IPS DF 19.7 (cell line): ENCODE measurements at regions not wholly inside any gene's neighbourhood (a gene's known extent, or its start where the extent isn't known, plus 50 kb on each side); places are given as distances from the start of the nearest gene placed in this dataset.

ENCODE experiments used
- DNase-seq: peaks from one replicate; pipeline ENCODE4 v3.0.0-alpha.2; 2013; ENCODE audit warnings: low read depth, low spot score

DNA sequence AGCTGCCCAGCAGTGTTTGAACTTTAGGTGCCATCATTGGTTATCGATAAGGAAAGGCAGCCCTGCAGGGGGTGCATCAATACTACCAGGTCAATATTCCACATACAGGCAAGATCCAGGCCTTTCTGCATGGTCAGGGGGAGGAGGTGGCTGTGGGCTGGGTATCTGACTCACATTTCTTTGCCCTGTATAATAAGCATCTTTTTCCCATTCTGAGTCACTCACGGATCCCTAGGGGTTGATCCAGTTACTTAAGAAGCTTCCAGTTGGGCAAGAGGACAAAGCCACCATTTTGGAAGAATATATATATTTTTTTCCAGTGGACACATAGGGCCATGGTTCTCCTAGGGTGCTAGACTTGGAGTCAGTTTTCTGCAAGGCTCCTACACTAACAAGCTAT lies 114.2 kb upstream of the HABP2 start:
- DNase-seq, result no peak

DNA sequence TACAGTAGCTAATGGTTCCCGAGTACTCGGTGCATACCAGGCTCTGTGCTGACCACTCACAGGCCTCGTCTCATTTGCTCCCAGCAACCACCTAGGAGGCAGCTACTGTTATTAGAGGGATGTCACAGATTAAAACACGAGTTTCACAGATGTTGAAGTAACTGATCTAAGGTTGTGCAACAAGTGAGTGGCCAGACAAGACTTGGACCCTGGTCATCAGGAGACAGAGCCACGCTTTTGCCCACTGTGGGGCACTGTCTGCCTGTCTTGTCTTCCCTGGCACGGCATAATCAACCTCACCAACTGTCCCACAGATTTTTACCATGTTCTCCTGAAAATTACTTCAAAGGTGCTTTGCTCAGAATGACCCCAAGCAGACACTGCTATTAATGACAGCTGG lies 111.6 kb upstream of the HABP2 start:
- no peak for DNase-seq

DNA sequence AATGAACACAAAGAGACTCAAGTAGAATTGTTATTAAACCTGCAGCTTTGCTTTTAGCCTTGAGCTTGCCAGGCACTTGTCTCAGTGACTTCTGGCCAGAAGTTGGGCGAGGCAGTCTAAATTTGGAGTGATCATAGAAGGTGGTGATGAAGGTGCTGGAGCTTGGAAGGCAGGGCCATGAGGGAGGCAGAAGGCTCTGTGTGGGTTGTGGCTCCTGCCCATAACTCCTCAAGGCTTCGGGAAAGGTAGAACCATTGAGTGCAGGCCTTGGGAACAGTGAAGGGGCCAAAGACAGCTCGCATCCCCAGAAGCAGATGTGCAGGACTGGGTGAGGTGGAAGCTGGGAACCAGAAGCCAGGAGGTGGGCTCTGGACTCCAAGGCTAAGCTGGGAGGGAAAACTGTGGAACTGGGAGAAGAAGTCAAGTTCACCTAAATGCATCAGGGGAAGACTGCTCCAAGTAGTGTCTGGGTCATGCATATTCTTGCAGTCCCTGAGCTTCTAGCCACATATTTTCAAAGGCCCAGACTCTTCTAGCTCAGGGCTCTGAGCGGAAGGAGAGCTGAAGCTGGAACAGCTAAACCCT lies 111.1 kb upstream of the HABP2 start:
- DNase-seq, result no peak

DNA sequence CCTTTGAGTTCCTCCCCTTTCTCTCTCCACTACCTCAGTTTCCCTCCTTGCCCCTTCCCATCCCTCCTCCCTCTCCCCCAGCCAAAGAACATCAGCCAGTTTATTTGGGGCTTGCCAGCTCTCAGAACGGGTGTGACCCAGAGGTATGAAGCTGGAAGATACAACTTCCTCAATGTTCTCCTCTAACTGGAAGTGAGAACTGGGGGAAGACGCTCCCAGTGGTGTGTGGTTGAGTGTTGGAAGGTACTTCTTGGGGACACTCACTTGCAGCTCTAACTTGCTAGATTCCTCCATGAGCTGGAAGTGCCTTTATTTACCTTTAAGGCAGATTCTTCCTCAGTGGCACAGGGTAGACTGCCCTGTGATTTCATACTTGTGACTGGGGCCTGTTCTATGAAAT lies 110.5 kb upstream of the HABP2 start:
- no peak for DNase-seq

DNA sequence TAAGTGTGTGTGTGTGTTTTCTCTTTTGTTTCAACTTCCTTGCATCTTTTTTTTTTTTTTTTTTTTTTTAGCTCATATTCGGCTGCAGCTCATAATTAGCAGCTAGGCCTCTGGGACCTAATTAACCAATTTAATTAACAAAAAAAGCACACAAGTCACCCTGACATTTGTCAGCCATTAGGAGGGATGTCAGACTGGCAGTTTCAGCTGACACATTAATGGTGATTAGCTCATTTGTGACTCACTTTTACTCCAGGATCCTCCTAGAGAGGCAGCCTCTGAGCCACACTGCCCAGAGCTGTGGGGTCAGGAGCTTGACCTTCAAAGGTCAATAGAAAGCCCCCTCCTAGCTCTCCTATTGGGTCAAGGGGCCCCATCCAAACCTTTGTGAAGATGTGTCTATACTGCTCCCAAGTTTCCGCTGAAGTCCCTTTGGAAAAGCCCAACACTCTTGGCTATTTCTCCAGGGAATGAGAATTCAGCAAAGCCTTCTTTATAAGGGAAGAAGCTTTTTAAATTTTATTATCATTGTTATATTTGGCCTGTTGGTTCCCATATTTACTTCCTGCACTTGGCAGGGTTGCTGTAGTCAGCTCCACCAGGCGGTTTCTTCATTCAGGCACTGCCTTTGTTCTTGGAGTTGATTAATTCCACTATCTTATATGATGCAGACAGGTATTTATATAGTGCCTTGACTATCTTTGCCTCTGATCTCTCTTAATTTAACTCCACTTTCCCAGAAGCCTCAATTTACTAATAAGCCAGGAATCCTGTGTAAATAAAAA lies 109.5 kb upstream of the HABP2 start:
- no peak for DNase-seq

DNA sequence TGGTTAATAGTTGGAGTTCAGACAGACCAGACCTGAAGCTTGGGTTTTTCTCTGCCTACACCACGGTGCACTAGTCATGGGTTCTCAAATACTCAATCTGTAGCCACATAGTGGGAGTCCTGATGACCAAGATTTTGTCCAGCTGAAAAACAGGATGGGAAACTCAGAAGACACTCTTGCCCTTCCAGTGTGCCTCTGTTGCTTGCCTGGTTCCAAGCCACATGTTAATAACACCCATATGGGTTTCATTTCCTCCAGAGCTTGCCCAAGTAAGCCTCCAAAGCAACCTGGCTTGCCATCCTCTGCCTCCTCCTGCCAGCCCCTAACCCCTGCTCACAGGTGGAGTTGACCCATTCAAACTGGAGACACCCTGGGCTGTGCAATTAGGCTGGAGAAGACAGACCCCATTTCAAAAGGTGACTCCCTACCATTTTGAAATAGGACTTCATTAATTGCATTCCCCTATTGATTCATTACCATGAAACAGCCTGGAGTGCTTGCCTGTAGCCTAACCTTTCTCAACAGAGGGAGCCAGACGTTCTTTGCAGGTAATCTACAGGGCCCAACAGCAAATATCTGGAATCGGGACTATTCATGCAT lies 108.0 kb upstream of the HABP2 start:
- DNase-seq, result no peak

DNA sequence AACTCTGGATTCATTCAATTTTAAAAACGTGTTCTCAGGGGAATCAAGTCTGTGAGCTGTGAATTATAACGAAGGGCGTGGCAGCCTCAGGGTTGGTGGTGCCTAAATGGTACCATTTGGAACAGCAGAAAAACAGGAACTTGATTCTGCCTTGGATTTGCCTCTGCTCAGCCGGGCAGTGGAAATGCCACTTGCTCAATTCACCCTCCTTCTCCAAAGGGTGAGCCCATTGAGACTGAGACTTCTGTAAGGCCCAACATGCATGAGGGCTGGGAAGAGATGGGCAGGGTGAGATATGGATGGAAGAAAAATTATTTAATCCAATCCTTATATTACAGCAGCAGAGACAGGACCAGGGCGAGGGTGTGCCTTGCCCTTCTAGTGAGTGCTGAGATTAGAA lies 107.1 kb upstream of the HABP2 start:
- no peak for DNase-seq

DNA sequence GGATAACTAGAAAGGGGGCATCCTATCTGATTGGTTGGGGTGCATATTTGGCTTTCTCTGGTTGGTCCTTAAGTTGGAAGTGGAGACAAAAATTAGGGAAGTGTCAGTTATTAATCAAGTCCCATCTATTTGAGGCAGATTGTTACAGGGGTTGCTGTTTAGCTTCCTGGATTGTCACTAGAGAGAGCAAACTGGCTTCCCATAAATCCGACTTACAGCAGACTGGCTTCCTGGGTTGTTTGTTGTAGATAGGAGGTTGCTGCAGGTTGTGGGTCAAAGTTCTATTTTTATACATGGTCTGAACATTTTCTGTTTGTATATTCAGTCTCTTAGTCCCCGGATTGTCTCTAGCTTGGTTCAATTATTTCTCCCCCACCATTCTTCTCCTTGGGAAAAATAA lies 106.1 kb upstream of the HABP2 start:
- no peak for DNase-seq

DNA sequence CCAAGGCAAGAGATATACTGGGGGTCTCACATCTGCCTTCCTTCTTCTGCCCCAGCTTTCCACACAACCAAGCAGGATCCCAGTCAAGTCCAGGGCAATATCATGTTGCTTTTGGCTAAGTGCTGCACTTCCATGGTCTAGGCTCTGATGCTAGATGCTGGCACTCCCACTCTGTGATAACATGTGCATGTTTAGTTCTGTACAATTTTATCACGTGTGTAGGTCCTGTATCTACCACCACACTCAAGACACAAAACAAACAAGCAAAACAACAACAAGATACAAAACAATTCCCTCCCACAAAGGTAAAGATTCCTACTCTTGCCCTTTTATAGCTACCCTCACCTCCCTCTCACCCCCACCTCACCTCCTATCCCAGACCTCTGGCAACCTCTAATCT lies 105.6 kb upstream of the HABP2 start:
- no peak for DNase-seq

DNA sequence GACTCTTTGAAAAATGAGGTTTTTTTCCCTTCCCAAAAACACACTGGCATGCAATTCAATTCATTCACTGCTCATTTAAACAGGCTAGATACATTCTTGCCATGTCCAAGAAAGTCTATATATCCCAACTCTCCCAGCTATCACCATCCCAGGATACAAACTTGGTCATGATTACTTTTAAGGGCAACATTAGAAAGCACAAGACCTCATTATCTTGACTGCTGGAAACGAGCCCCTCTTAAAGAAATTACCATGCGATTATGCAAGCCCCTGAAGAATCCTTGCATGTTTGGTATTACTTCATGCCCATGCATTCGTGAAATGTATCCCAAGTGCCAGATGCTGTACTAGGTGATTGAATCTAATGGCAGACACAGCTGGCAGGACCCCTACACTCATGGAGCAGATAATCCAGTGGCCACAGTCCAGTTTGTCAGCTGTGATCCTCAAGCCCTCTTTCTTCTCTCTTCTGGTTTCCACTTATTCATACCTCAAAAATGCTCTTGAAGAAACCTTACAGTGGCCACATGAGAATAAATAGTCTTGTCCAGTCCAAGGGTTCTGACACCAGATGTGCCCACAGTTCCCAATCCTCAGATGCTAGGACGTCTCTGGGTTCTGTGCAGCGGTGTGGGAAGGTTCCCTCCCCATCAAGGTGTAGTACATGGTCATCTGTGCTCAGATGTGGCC lies 103.7 kb upstream of the HABP2 start:
- DNase-seq, result no peak

DNA sequence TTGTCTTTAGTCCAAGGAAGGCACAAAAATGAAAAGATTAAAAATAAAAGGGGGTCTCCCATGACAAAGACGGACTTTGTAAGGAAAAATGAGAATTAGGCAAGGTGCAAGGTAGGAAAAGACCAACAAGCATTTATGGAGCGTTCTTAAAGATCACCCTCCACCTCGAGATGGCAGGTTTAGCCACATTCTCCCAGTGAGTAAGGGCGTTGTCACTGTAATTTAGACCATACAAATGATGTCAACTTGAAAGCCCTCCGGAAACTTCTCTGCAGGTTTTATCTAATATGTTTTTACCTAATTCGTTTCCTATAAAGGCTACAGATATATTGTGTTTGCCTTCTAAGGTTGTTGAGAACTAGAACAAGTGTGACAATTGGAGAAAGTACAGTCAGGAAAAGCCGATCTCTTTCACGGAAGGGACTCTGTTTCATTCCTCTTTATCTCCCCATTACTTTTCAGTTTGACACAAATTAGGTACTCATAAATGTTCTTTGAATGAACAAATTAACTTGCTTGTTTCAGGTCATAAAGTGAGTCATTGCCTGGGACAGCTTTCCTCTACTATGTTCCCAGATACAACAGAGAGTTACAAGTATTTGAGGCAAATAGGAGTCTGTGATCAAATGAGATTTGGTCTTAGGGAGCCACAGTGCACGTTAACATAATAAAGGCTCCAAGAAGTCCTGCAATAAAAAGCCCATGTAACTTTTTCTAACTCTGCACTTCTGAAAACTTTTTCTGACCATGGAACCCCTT lies 102.6 kb upstream of the HABP2 start:
- no peak for DNase-seq

DNA sequence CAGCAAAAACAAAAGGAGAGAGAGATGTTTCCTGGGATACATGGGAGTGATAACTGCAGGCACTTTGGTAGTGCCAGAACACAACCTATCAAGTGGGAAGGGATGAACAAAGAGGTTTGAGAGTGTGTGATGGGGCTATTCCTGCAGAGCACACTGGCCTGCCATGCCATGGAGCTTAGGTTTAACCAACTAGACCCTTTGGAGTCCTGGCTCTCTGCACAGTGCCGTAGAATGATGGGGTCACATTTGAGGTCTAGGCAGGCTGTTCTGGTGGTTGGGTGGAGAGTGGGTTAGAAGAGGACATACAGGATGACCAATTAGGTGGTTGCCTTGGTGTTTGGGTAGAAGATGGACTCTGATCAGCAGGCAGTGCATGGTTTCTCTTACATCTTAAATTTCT lies 101.9 kb upstream of the HABP2 start:
- DNase-seq, result no peak

DNA sequence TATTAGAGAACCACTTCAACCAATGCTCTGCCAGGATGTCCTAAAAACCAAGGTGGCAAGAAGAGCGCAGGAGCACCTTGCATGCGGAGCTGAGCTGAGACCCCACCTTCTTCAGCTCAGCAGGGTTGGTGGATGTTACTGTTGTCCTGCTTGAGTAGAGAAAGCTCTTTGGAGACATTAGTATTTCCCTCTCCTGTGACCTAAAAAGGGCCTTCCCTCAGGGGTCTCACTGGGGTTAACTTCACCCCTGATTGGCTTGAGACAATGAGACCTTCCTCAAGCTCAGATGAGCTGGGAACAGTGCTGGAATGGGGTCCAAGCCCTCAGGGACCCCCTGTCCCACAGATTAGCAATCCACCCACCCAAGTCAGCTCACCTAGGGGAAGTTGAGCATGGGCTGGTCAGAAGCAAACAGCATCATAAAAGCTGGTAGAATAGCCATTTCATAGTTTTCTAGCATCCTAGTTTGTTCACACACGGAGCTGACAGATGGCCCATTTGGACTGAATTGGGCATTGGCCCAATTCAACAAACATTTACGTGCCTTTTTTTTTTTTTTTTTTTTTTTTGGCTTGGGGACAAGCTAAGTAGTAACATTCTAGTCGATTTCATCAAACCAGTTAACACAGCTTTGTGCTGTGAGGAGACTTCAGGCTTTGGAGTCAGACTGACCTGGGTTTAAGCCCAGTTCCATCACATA lies 100.6 kb upstream of the HABP2 start:
- DNase-seq, result no peak

DNA sequence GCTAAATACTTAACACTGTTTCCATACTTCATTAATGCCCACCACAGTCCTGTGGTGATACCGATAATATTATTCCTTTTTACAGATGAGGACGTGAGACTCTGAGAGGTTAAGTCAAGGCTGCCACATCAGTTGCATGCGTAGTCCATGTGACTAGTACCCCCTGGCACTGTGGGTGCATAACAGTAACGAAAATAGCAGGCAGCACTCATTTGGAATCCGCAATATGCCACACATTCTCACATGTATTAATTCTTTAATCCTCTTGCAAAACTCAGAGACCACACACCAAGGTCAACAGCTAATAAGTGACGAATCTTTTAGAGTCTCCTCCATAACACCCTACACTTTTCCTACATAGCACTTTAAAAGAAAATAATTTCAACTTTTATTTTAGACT lies 99.5 kb upstream of the HABP2 start:
- no peak for DNase-seq

DNA sequence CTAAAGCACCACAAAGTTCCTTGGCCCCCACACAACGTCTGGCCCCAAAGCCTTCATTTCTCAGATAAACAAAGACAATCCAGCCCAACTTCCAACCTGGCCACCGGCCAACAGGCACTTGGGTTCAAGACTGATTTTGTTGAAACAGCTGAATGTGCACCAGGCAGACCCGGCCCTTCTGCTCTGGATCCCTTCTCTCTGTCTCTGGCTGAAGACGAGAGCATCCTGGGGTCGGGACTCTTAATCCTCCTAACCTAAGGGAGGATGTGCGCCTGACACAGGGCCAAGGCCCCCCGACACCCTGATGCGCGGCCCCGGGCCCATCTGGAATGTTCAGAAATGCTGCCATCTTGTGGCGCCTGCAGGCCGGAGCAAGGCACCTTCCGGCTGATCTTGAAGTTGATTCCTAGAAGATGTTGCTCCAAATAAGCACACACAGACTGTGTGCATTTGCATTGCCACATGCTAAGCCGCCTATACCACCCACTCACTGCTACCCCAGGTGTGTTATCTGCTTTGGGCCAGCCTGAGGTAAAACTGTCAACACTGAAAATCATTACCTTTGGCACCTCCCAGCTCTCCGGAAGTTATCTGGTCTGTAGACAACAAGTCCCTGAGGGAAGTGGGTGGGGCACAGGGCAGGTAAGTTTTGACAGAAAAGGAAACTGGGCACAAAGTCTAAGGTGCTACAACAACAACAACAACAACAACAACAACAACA lies 98.4 kb upstream of the HABP2 start:
- DNase-seq, result peak; percentile 33

DNA sequence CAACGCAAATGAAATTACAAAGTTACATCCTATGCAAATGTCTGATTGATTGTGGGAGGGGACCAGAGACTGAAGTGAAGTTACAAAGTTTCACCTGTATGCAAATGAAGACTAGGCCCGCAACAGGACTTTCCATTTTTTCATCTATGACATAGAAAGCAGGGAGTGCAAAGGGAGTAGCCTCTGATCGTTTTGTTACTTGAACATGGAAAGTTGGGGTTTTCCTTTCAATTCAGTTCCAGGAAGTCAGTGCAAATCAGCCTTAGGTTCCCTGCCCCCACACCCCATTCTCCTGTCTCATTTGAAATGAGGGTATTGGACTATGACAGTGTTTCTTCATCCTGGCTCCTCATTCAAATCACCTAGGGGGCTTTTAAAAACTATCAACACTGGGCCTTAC lies 96.9 kb upstream of the HABP2 start:
- DNase-seq, result no peak

DNA sequence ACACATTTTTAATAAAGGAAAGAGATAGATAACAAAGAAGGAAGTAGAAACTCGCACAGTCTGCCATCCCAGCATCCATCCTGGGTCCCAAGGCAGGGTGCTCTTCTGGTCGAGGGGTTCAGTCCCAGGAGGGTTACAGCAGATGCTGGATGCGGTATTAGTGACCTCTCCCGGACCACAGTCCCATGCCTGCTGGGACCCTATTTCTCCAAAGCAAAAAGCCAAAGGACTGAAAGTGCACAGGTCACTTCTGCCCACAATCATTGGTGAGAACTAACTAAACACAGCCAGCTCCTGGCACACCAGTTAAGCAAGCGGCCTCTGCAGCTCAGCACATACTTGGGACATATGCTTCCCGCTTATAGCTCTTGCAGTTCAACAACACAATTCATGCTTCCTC lies 96.1 kb upstream of the HABP2 start:
- no peak for DNase-seq

DNA sequence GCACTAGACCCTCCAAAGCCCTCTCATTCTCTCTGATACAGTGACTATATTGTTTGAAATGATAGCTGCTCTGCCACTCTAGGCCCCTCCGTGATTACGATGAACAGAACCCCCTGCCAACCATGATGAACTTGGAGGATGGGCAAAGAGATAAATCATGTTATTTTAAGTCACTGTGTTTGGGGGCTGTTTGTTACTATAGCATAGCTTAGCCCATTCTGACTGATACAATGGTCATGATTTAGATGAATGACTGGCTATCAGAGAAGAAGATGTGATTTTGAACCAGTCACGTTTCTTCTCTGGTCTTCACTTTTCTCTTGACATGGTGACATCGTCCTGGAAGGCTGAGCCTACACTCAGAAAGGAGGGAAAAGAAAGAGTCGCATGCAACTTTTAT lies 95.4 kb upstream of the HABP2 start:
- DNase-seq, result no peak

DNA sequence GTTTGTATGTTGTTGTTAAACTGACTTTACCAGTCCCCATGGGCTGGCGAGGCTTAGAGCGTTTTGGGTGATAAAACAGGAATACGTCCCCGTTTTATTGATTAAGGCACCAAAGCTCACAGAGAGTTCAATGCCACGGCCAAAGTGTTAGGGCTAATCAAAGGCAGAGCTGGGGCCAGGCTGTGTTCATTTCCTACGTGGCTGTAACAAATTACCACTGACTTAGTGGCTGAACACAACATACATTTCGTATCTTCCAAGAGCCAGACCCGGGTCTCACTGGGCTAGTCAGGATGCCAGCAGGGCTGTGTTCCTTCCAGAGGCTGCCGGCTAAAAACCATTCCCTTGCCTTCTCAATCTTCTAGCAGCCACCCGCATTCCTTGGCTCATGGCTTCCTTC lies 94.4 kb upstream of the HABP2 start:
- no peak for DNase-seq

DNA sequence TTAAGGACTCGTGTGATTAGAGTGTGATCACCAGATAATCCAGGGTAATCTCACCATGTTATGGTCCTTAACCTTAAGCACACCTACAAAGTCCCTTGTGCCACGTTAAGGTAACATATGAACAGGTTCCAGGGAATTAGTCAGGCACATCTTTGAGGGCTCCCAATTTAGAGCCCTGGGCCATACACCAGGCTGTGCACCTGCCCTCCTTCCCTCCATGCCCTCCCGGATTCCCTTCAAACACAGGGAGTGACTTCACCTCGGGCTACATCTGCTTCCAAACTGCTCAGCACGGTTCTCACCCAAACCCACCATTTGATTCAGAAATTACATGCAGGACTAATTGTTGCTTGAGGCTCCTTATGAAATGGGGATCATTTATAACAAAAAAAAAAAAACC lies 93.9 kb upstream of the HABP2 start:
- DNase-seq, result no peak
